EH (cell line): ENCODE measurements at regions not wholly inside any gene's neighbourhood (a gene's known extent, or its start where the extent isn't known, plus 50 kb on each side); places are given as distances from the start of the nearest gene placed in this dataset.
A peak's percentile ranks its signal among the peaks of the same experiment; 100 is the strongest.
"Not testable (repeated sequence)": the region's sequence is repeated elsewhere in the genome, so short reads cannot be mapped to it uniquely, and the experiment has no call there.

Experiments
- DNase-seq: peaks from one replicate; pipeline ENCODE4 v3.0.0-alpha.2; 2015; ENCODE audit warnings: low read depth

GRCh38 chr2:146587291-146587713 lies 1257.5 kb upstream of the ACVR2A start:
- DNase-seq, result no peak

DNA sequence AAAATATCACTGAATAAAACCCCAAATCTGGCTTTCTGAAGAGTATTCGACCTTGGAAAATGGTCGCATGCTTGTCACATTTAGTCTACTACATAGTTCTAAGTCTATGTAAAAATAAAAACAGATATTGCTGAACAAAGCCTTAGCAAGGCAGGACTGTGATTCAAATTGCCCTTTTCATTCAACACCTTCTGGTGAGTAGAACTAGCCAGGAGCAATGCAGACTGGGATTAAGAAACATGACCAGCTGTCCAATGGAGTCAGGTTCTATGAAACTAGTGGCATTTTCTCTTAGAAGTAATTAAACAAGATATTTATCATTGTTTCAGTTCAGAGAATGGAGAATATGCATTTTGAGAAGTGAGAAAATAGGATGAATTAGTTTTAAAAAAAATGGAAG lies 1260.5 kb upstream of the ACVR2A start:
- no peak for DNase-seq

DNA sequence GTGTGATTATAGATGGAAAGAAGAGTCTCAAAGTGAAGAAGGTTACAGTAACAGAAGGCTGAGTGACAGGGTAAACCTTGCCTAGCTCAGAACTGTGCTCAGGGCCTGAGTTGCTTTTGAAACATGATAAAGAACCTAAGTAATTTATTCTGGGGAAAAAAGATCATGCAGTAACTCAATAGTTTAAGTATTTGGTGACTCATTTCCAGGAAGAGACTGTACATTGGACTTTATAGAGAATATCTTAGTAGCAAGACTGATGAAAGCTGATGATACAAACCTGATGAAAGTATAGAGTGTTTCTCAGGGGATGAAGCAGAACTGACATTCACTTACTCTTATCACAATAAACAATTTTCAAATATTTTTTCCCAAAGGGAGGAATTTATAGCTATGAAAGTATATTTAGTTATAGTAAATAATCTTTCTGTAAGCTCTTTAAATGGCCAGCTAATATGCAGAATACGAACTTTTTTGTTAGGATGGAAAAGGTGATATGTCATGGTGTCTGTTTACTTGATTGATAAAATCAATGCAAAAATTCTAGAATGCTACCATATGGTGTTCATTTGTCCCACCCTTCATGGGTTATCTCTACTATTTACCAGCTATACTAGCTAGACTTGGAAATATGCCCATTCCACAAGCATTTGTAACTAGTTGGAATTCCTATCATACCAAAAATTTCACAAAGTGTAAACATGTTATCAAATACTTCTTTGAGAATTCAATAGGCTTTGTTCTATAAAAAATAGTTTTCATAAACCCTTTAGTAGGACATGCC lies 1265.5 kb upstream of the ACVR2A start:
- peak; percentile 76 for DNase-seq

GRCh38 chr2:146576339-146577111 lies 1268.3 kb upstream of the ACVR2A start:
- peak; percentile 57 for DNase-seq

GRCh38 chr2:146572598-146572997 lies 1272.2 kb upstream of the ACVR2A start:
- peak; percentile 71 for DNase-seq

DNA sequence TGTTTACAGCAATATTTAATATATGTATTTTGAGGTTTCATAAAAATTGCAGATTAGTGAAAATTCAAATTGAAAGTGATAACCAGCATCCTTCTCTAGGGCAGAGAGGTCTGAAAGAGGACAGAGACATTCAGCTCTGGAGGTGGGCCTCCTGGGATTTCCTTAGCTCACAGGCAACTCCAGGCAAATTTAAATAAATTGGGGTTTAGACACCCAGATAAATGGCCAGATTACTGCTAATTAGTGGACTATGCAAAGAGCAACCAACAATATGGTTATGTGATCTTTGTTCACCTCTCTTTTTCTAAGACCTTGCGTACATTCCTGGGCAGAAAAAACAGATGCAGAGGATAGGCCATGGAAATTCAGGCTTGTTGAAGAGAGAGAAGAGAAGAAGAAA lies 1282.8 kb upstream of the ACVR2A start:
- DNase-seq, result no peak

DNA sequence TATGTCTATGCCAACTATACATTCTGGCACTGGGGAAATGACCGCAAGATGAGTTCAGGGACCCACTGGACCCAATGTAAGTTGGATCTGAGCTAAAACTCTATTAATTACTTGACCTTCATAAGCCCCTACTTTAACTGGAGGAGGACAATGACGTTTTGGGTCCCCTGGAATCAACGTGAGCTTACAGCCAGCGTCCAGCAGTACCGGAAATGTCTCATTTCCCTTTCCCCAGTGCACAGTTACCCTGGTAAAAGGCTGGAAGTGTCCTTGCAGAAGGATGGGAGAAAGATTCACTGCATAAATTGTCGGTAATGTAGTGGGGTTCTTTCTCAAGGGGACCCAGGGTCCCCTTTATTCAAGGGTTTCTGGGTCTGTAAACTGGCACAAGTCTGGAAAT lies 1297.6 kb upstream of the ACVR2A start:
- DNase-seq, result no peak

DNA sequence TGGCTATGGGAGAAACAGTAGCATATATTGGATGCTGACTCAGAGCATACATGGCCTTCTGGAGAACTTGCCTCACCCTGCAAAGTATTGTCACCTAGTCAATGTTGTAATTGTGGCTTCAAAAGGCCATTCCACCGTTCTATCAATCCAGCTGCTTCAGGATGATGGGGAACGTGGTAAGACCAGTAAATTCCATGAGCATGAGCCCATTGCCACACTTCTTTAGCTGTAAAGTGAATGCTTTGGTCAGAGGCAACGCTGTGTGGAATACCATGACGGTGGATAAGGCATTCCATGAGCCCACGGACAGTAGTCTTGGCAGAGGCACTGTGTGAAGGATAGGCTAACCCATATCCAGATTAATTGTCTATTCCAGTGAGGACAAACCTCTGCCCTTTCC lies 1300.1 kb upstream of the ACVR2A start:
- peak; percentile 31 for DNase-seq

DNA sequence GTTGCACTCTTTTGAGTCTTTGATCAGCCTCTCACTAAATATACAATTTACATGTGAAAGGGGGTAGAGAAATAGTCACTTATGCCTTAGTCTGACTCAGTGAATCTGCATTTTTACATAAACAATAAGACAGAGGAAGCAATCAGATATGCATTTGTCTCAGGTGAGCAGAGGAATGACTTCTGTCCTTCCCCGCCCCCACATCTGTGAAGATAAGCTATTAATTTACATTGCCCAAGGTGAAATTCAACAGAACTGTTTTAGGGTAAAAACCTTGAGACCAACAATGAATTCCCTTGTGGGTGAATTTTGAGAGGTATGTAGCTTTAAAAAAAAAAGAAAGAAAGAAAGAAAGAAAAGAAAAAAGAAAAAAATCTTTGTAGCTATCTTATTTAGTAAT lies 1302.9 kb upstream of the ACVR2A start:
- no peak for DNase-seq

- no peak for DNase-seq
Observed at GRCh38 chr2:146540271-146540932, 1304.4 kb upstream of the ACVR2A start.

DNA sequence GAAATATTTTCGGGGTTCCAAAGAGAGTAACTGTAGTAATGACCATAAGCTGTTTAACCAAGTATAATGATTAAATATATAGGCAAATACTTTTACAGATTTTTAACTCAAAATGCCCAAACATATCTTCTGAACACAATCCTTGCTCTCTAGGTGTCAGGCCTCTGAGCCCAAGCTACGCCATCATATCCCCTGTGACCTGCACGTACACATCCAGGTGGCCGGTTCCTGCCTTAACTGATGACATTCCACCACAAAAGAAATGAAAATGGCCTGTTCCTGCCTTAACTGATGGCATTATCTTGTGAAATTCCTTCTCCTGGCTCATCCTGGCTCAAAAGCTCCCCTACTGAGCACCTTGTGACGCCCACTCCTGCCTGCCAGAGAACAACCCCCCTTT lies 1305.1 kb upstream of the ACVR2A start:
- not testable (repeated sequence) for DNase-seq

- DNase-seq, result no peak
Observed at GRCh38 chr2:146537477-146537876, 1307.4 kb upstream of the ACVR2A start.

- DNase-seq, result no peak
Observed at GRCh38 chr2:146532509-146533147, 1312.2 kb upstream of the ACVR2A start.

DNA sequence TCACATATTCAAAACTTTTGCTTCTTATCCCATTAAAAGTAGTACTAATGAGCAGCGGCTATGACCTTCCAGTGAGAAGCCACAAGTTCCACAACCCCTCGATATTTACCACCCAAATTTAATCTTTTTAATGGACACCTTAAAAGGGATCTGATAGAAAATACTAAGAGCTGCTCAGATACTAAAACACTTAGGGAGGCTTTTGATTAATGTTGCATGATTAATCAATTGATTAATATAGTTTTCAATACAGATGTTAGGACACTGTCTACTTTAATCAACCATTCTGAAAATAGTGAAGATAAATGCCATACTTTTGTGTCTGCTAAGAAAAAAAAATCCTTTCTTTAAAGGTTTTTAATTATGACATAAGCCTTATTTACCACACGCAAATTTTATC lies 1312.8 kb upstream of the ACVR2A start:
- no peak for DNase-seq

DNA sequence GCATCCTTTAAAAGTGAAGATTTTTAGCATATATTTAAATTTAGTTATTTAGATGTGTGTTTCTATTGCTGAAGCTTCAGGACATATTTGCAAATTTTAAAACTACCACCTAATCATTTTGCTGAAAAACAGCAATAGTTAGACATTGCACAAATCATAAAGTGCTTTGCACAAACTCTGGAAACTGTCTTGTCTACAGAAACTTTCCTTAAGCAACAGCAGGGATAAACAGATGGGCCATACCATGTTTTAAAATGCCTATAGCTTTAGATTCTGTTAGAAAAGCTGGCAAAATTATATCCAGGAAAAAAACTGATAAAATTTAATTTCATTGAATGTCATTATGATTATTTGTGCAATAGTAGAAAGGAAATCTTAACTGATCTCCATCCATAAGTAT lies 1313.9 kb upstream of the ACVR2A start:
- DNase-seq, result no peak

DNA sequence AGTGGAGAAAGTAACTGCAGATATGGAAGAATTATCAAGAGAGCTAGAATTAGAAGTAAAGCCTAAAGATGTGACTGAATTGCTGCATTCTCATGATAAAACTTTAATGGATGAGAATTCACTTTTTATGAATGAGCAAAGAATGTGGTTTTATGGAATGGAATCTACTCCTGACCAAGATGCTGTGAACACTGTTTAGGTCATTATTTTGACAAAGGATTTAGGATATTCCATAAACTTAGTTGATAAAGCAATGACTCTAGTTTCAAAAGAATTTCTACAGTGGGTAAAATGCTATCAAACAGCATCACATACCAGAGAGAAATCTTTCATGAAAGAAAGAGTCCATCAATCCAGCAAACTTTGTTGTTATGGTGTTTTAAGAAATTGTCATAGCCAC lies 1317.7 kb upstream of the ACVR2A start:
- DNase-seq, result peak; percentile 66

DNA sequence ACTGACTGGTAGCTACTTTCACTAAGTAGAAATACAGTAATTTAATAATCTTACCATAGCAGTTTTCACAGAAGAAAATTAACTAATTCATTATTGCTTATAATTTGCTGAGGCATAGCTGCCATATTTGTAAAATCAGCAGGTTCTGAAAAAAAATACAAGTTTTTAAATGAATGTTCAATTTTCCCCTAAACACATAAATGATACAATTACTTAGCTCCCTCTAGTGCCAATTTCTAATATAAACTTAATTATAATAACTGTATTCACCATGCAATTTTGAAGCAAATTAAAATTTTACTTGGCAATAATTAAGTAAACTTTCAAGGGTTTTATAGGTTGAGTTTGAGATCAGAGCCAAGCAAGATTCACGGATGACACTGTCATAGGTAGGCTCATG lies 1321.6 kb upstream of the ACVR2A start:
- DNase-seq, result peak; percentile 14

DNA sequence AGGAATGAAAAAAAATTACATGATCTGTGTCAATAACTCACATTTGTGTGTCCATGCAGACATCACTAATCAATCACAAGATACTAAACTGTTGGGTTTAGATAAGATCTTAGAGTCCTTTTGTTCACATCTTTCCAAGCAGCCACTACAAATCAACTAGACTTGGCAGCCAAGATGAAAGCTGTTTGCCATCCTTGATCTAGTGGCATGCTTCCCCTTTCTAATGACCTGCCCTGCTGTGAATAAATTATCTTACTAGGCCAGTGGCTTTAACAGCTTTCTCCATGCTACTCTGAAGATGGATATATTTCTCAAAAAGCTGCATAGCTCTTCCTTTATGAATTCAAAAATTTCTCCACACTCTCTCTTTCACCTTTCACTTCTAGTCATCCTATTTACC lies 1338.0 kb upstream of the ACVR2A start:
- no peak for DNase-seq

GRCh38 chr2:146503366-146503765 lies 1341.5 kb upstream of the ACVR2A start:
- DNase-seq, result no peak

- DNase-seq, result no peak
Observed at GRCh38 chr2:146496248-146496647, 1348.6 kb upstream of the ACVR2A start.

DNA sequence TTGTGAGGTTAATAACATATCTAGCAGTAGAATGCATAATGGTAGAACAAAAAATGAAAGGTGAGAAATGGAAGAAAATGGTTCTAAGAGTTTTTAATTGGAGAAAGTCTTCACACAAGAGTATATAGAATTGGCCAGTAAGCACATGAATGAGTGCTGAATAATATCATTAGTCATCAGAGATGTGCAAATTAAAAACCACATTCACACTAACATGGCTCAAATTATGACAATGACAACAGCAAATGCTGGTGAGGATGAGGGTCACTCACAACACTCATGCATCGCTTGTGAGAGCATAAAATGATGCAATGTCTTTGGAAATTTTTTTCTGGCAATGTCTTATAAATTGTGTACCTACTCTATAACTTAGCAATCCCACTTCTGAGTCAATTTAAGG lies 1355.4 kb upstream of the ACVR2A start:
- DNase-seq, result peak; percentile 0

- peak; percentile 47 for DNase-seq
Observed at GRCh38 chr2:146481629-146482028, 1363.2 kb upstream of the ACVR2A start.
